ENCODE measurements at regions not wholly inside any gene's neighbourhood (a gene's known extent, or its start where the extent isn't known, plus 50 kb on each side); places are given as distances from the start of the nearest gene placed in this dataset.

DNA sequence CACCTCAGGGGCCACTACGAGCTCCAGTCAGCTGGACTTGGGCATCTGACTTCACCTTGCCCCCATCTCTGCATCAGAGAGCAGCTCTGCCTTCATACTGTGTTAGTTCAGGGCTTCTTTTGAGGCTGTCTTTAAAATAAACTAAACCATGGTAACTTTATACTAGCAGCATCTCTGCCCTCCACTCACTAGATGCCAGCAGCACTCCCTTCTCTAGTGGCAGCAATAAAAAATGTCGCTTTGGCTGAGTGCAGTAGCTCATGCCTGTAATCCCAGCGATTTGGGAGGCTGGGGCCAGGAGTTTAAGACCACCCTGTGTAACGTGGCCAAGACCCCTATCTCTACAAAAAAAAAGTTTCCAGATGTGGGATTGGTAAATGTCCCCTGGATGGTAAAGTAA, 584.4 kb downstream of the INHBA start:
- no peak for DNase-seq

DNA sequence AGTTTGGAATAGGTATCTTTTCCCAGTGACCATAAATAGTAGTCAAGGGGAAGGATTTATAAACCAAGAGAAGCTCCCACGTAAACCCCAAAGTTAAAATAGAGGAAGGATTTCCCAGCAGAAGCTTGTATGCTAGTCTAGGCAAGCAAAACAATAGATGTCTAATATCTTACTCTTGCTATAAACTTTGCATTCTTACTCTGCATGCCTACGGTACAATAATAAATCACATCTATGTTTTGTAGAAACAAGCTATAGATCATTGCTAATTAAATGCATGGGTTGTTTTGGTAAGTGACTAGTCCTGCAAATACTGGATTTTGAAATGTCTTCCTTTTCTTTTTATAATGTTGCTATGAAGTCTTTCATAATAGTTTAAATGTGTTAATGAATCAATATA, 585.5 kb downstream of the INHBA start:
- DNase-seq, result no peak

DNA sequence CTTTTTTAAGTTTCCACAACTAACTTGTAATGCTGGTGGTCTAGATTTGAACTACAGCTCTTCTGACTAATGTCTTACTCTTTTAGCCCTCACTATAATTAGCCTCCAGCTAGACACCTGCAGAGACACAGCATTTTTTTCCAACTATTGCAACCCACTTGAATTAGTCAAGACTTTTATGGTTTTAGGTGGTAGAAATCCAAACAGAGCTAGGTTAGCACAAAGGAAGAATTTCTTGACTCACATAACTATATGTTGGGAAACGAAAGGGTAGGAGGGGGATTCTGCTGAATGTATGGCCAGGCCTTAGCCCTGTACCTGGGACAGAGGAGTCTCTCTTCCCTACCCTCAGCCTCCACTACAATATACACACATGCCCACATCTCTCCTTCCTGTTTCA, 586.1 kb downstream of the INHBA start:
- DNase-seq, result no peak

DNA sequence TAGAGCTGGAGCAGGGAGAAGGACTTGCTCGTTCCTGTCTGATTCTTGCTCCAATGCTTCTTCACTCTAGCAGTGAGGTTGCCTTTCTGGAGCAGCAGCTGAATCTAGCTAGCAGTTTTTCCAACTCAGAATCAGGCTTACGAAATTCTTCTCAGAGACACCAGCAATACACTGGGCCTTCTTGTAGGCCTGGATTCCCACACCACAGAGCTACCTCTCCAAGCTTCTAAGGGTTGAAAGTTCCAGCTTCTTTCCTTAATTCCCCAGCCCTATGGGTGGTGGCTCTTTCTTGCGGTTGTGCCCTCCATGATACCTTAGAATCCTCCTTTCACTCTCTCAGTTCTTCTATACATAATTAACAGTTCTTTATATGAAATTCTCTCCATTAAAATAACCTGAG, 586.6 kb downstream of the INHBA start:
- no peak for DNase-seq

DNA sequence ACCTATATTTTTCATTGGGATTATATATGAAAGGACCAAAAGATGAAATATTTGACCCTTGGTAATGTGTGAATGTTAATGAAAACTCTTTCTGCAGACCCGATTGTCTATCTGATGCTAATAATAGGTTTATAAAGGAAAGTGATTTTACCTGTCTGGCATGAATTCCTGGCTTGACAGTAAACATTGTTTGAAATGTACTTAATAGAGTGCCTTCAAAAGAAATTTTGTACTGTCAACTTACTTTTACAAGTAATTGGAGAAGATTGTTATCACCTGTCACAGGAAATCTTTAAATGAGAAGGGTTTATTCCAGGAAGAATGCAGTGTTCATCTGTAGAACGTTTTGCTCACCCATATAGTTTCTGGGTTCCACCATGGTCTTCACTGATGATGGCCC, 588.2 kb downstream of the INHBA start:
- DNase-seq, result no peak

DNA sequence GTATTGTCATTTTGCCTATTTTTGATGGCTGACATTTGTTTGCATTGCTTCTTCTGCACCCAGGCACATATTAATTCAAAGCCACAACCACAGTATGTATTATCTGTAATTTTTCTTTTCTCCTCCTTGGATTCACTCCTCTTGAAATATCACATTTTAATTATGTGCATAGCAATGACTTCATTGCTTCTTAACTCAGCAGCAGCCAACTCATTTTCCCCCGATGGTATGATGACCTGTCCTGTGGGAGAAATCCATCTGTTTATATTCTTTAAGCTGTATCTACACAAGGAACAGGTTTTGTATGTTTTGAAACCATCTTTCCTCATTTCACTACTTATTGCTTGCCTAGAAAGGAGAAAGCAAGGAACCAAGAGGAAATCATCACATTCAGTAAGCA, 588.8 kb downstream of the INHBA start:
- no peak for DNase-seq

DNA sequence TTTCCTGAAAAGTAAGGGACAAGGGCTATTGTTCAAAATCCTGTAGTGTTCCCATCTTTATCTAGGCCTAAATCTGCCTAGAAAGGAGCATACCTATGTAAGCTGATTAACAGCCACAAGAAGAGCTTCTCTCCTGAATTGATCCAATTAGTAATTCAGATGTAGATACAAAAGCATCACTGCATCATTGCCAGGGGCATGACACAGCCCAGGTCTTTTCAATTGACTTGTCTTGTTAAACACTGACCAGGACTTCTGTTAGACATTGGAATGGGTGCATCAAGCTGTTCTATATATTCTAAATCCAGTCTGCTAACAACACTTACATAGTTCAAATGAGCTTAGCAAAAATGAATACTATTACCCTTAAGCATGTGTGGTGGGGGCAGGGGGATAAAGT, 589.2 kb downstream of the INHBA start:
- DNase-seq, result no peak

DNA sequence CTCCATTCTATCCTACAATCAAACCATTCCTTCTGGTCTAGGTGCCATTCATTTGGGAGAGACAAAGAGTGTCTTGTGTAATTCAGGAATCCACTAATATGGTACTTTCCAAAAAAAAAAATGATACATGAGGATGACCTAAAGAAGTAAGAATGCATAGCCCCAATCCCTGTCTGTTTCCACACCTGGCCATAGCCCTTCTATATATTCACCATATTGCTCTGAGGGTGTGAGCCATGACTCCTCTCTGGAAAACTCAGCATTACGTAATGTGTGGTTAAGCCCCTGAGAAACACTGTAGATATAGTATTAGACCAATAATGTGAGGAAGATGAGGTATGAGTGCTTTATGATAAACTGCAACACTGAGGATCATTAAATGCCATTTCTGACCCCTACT, 592.7 kb downstream of the INHBA start:
- DNase-seq, result no peak

DNA sequence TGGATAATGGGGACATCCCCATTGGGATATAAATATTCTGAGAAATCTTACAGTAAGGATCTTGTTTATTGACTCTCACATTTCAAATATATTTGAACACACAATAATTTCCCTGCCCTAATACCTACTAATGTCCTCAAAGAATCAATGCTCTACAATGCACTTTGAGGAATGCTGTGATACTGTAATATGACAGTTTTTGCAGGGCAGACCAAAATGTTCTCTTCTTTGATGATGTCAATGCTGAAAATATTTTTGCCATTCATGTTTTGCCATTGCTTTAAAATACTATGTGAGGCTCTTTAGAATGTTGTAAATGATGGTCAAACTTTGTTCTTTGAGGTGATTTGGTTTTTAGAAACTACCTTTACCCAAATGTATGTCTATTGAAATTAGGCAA, 594.1 kb downstream of the INHBA start:
- no peak for DNase-seq

DNA sequence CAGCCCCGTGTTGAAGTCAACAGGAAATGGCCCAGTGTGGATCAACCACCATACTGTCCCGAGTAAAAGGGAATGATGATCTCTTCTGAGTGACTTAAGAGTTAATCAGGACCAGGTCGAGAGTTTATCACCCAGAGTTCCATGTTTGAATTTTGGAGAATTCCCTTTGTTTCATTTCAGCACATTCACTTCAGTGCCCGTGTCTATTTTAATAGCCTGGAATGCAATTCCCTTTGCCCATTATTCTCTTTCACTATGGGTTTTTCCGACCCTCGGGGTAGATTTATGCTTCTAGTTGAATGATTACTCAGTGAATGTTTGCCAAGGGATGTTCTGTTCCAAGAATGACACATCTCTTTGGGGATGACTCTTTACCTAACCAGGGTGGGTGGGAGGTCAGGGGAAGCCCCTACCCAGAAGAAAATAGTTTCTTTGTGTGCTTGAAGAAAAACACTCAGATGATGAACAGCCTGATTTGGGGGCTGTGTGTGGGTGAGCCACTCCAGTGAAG, 594.9 kb downstream of the INHBA start:
- DNase-seq, result no peak

DNA sequence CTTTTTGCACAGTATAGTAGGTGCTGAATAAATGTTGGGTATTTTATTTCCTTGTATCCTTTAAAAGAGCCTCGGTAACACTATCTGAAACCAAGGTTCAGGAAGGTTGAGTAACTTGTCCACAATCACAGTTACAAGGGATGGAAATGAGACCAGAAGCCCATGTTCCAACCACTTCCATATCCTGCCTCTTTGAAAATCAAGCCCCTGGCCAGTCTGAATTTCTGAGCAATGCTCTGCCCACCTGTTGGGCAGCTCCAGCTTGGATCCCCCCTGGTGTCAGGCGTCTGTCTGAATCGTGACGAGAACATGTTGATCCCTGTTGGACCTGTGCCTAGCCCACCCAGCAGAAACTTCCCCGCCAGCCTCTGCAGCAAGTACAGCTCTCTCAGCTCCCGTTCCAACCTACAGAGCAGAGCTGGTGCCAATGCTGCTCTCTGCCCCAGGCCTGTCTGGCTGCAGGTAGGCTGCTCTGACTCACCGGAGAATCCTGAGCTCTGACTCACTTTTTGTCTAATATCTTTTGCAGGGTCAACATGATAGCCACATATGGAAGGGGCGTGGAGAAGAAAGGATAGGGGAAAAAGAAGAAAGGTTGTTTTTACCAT, 595.5 kb downstream of the INHBA start:
- DNase-seq, result no peak

DNA sequence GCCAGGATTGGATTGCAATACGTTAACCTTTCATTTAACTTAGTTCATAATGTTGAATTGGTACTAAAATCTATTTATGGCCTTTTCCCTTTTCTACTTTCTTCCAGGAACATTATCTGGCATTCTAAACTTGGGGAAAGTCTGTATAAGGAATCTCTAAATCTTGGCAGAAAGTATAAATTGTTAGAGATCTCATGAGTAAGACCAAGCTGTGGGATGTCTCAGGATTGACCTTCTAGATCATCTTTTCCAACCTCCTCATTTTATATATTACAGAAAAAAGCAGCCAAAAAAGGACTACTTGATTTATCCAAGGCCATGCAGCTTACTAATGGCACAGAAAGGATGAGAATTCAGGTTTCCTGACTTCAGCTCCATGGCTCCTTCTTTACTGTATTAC, 598.3 kb downstream of the INHBA start:
- no peak for DNase-seq

DNA sequence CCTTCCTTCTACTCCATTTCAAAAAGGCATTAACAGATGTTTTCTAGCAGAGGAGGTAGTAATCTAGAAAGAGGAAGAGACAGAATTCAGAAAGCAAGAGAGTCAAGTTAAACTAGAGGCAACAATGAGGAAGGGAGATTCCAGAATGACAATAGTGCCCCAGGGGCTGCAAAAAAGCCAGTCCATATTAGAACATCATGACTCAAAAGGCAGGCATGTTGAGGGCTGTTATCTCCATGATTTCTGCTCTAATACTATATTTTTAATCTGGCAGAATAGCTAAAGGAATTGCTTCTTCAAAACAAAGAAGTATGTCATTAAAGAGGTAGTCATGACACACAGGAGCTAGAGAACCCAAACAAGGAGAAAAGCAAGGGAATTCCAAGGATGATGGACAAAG, 599.6 kb downstream of the INHBA start:
- DNase-seq, result no peak

DNA sequence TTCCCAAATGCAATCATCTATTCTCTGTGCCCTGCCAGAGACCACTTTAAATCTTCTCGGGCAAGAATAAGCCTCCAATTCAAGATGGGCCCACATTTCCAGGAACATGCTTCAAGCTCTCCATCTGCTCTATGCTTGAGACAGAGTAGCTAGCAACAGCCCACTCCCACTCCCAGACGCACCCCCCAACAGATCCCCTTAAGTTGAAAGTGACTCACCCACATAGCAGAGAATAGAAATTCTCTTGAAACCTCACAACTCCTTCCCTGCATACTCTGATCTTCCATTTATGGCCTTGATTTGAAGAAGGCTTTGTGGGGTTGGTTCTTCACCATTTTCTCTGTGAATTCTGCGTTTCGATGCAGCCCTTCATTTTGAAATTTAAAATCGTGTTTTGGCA, 604.0 kb downstream of the INHBA start:
- no peak for DNase-seq

DNA sequence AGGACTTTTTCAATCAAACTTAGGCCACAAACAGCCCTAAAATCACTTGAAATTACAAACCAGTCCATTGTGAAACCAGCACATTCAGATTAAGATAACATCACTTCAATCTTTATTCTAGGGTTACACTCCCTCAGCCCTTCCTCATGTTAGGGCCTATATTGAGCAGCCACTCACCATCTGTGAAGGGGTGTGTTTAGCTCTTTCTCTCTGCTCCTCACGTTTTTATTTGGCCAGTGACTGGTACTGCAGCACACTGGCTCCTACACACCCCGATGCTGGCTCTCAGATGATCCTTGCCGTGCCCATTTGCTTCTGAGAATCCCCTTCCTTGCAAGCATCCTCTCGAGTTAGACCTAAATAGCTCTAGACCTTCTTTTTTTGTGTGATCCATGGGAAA, 604.5 kb downstream of the INHBA start:
- no peak for DNase-seq

DNA sequence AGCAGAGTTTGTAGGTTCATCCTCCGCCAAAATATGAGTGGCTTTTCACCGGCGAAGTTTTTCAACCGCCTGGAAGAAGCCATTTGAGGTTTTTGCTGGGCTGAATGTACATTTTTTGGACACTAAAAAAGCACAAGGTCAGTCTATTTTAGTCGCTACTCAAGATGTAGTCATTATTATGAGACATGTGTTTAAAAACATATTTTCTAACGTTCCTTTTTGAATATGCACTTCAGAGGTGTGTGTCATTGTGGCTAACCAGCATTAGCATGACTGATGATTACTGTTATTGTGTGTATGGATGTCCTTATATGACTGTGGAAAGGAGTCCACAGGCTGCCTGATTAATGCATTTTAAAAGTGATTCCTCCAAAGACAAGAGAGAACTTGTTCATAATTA, 605.4 kb downstream of the INHBA start:
- no peak for DNase-seq

DNA sequence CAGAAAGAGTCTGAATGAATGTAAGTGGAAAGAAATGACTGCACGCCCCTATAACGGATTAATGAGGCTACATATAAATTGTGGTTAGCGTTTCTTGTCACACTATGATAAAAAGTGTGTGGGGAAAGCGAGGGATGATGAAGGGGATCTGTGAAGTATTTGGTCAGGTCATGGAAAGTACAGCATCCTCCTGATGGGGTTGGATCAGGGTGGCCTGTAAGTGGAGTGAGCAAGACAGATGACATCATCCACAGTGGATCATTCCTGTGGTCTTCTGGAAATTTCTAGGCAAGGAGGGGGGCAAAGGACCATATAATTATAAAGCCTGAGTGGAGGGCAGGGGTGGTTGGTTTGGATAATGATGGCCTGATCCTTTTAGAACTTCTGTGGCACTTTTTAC, 606.0 kb downstream of the INHBA start:
- DNase-seq, result no peak

DNA sequence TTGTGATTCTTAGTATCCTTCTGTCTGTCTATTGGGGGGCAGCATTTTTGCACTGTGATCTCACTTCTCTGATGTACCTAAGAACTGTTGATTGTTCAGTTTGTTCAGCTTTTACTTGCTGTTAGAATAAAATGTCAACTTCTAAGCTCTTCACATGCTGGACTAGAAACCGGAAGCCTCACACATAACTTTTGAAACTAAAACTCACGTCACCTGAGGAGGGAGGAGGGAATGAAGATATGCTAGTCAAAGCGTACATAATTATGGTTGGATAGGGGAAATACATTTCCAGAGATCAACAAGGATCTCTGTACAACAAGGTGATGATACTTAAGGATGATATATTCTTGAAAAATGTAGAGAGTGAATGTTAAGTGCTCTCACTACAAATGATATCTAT, 609.7 kb downstream of the INHBA start:
- no peak for DNase-seq

DNA sequence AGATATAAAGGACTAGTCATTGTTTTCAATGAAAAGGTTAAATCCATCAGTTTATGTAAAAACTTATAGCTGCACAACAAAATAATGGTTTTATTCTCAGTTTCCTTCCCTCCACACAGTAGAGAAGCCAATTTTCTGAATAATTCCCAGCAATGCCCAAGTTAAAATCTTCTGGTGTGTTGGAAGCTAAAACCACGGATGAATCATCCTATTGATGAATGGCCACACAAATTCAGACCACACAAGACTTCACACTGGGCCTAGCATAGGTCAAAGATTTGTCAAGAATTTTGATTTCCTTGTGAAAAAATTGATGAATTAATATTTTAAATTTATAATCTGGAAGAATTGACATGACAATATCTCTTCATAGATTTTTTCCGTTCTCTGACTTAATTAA, 617.6 kb downstream of the INHBA start:
- DNase-seq, result no peak

DNA sequence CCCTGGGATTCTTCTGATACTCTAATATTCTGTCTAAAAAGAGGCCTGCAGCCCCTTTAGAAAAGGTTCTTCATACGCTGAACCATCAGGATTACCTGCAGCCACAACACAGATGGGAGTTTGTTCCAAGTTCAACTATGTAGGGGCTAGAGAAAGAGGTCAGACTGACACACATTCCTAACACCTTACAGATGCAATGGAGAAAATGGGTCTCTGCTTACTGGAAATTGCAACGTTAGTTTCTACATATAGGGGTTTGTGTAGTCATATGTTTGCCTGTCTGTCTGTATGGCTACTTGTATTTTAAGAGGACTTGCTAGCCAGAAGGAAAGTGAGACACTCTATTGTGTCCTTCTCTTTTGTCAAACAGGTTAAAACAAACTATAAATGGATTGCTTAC, 618.5 kb downstream of the INHBA start:
- no peak for DNase-seq

DNA sequence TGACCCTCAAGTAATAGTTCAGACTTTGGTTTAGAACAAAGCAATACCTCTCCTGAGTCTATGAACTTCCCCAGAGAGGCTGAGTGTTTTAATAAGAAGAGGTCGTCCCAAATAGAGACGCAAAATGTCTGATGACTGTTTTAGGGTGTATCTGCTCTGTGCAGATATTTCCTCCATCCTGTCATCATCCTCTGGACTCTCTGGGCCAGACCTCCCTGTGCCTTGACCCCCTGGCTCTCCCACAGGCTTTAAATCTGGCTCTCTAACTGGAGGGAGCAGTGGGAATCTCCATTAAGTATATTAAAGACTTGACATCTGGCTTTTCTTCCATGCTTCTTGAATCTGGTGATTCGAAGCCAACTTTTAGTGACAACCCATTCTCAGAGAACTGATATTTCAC, 633.3 kb downstream of the INHBA start:
- no peak for DNase-seq

DNA sequence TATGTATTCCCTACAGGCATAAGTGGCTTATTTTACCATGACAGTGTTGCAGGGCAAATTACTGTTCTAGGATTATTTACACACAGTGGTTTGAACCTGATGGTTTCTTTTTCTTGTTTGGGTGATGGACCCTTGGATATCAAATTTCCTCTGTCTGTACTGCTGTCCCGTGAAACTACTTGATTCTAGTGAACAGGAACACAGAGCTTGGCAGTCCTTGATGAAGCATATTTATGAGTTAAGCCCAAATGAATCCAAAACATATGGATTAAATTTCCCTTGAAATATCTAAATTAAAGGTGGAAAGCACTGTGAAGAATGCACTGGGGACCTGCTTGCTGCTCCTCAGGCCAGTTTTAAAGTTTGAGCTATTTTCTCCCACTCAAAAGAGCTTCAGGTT, 635.3 kb downstream of the INHBA start:
- DNase-seq, result no peak

DNA sequence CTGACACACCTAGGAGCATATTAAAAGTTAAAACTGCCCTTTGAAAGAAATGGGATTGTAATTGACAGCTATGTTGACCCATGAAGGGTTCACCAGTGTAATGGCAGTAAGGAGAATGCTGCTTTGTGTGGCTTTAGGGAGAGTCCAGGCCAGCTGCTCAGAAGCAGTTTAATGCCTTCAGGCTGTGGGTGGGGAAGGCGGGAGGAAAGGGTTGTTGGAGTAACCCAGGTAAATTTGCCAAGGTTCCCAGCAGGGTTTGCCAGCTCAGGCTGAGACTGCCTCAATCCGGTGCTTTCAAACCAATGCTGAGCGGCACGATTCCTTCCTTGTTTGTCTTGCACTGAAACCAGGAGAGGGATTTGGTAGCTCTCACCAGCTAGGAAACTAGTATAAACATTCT, 637.2 kb downstream of the INHBA start:
- DNase-seq, result no peak

DNA sequence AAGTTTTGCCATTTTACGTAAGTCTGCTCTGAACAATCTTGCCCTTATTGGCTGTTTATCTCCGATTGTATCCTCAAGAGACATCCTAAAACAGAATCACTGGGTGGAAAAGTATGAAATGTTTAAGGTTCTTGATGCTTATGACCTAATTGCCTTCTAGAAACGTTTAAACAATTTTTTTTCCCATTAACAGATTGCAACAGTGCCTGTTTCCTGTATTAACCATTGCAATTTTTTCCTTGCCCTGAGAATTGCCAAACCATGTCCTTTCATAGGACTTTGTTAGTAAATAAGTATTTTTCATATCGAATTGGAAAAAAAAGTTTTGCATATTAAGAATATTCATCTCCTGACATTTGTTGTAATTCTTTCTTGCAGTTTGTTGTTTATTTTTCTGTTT, 639.8 kb downstream of the INHBA start:
- no peak for DNase-seq

DNA sequence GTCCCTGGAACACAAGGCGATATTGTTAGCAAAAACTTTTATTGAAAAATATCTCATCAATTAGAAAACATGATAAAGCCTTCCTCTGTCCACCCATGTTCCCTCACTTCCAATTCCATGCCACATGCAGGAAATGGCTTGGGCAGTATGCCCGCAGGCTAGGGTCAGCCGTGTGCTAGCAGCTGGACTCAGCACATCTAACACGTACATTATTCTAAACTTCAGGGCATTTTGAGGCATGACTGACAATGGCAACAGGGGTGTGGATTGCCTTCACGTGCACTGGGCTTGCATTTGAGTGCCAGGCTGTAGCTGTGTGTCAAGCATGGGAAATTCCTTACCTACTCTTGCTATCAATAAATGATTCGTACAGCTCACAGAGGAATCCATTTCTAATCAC, 642.1 kb downstream of the INHBA start:
- no peak for DNase-seq

DNA sequence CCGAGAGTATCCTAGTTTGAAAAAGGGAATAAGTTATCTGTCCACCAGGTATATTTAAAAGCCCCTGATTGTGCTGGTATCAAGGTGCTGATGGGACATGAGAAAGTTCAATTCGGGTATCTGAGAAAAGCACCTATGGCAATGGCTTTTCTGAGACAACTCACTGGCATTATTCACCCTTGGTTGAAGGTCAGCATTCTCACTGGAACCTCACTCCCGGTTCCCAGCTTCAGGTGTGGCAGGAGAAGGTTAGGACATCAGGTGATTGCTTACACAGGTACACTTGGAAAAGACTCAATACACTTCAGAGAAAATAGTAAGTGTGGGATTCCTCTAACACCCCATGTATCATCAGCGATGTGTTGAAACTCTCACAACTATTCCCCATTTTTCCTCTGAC, 643.1 kb downstream of the INHBA start:
- no peak for DNase-seq

All from COR-L47 (cell line).